GM13976 (cell line): ENCODE measurements at regions not wholly inside any gene's neighbourhood (a gene's known extent, or its start where the extent isn't known, plus 50 kb on each side); places are given as distances from the start of the nearest gene placed in this dataset.

Experiments
- DNase-seq: peaks from one replicate; pipeline ENCODE4 v3.0.0; 2012; ENCODE audit warnings: low spot score
- CTCF ChIP-seq: IDR thresholded peaks from 2 replicates; pipeline ENCODE4 v1.5.1; 2012; ENCODE audit warnings: borderline replicate concordance, mild to moderate bottlenecking; ENCODE audit not compliant: insufficient read depth; ENCODE audit errors: extremely low read depth, missing control alignments, control extremely low read depth
- in situ Hi-C: fragments of 300-500 bp; cut with MboI; formaldehyde crosslinking; loops from one replicate; pipeline ENCODE4 v1.12.0; 2022; ENCODE audit warnings: low sequenced_read_pairs, mixed read lengths, inconsistent platforms; ENCODE audit not compliant: unreplicated experiment

DNA sequence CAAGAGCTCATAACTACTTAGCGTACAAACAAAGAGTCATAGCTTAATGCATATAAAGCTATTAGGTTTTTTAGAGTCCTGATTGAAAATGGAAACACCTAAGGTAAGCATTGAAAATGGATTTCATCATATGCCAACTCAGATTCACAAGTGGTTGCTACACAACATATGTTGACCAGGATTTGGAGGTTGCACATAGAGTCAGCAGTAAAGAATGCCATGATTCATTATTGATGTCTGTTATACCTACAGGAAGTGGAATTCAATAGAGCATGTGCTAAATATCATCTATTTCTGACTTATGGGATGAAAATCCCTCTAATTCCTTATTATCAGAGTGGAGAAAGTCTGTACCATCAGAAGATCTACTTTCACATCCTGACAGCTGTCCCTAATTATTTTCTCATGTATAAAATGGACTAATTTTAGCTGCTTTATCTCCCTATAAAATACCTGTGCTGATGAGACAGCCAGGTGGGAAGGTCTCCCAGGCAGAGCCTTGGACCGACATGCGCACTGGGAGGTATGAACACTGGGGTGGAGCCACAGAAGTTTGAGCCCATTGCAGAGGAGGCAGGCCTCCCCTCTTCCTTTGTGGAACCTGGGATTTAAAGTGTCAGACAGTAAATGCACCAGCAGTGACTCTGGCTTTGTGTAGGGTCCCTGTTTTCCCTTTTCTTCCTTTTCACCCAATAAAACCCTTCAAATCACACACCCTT, 204.2 kb downstream of the AASDHPPT start:
- in situ Hi-C loops: no loop called here
- TF ChIP-seq CTCF: no peak
- no peak for DNase-seq

- no peak for TF ChIP-seq CTCF
- no peak for DNase-seq
- in situ Hi-C loops: no loop called here
These were observed 209.5 kb downstream of the AASDHPPT start for GRCh38 chr11:106286881-106287504.

GRCh38 chr11:106288057-106288456, 210.6 kb downstream of the AASDHPPT start:
- in situ Hi-C loops: no loop called here
- DNase-seq: no peak
- TF ChIP-seq CTCF: no peak

- DNase-seq: no peak
- TF ChIP-seq CTCF: no peak
- in situ Hi-C loops: no loop called here
These were observed 211.4 kb downstream of the AASDHPPT start for GRCh38 chr11:106288822-106289387.

DNA sequence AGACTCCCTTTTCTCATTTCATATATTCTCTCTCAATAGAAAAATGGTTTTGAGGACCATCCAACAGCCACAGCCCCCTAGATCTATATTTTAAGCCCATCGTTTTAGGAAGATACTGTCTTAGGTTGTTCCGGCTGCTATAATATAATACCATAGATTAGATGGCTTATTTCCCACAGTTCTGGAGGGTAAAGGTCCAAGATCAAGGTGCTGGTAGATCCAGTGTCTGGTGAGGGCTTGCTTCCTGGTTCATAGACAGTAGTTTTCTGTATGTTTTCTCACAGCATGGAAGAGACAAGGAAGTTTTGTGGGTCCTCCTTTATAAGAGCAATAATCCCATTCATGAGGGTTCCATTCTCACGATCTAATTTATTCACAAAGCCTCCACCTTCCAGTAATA, 215.1 kb downstream of the AASDHPPT start:
- in situ Hi-C loops: no loop called here
- no peak for DNase-seq
- no peak for TF ChIP-seq CTCF

DNA sequence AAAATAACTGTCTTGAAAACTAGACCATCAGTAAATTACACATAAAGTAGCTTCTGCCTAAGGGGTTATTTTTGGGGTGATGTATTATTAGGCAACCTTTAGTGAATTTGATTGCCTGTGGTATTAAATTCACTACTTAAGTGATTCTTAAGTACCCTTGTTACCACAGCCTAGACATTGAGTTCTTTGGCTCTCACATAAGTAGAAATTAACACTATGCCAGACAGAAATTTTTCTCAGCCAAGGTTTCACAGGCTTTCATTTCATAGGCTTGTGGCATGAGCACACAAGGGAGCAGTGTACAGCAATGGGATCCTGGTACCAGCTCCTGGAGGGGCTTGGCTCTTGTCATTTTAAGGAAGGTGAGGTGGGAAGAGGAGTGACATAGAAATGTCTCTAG, 218.5 kb downstream of the AASDHPPT start:
- DNase-seq: no peak
- in situ Hi-C loops: no loop called here
- no peak for TF ChIP-seq CTCF
